ENCODE measurements at regions not wholly inside any gene's neighbourhood (a gene's known extent, or its start where the extent isn't known, plus 50 kb on each side); places are given as distances from the start of the nearest gene placed in this dataset.

DNA sequence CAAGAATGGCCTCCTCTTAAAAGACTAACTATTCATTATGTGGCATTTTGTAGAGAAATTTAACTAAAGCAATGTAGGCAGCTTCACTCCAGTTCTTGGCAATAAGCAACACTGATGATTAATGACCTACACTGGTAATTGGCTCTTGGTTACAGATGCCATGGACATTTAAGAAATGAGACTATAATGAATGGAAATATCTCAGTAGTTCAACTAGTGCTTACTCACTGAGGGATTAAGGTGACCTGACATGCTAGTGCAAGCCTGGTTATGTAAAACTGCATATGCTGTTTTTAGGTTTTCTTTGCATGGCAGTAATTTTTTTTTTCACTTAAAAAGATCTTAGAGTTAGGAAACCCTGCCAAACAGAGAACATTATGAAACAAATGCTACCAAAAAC, 152.7 kb upstream of the AADAT start:
- ChIA-PET POLR2A (no interaction called here), CTCF (no interaction called here)
- intact Hi-C loops (cut with micrococcal nuclease; ENCODE audit: unreplicated experiment), result no loop called here
- H3K4me1 ChIP-seq, result no peaks in the 10 kb centered on the region
- H3K27ac Mint-ChIP-seq (ENCODE audit: unreplicated experiment), result no peak overlapping the region
- no peaks in the 10 kb centered on the region for H3K9me3 ChIP-seq
- DNase-seq, result no peak
- H3K4me3 Mint-ChIP-seq (ENCODE audit: unreplicated experiment), result no peak overlapping the region
- TF ChIP-seq, protein P1, sequence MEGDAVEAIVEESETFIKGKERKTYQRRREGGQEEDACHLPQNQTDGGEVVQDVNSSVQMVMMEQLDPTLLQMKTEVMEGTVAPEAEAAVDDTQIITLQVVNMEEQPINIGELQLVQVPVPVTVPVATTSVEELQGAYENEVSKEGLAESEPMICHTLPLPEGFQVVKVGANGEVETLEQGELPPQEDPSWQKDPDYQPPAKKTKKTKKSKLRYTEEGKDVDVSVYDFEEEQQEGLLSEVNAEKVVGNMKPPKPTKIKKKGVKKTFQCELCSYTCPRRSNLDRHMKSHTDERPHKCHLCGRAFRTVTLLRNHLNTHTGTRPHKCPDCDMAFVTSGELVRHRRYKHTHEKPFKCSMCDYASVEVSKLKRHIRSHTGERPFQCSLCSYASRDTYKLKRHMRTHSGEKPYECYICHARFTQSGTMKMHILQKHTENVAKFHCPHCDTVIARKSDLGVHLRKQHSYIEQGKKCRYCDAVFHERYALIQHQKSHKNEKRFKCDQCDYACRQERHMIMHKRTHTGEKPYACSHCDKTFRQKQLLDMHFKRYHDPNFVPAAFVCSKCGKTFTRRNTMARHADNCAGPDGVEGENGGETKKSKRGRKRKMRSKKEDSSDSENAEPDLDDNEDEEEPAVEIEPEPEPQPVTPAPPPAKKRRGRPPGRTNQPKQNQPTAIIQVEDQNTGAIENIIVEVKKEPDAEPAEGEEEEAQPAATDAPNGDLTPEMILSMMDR (IDR thresholded peaks at IDR 0.05; ENCODE audit: insufficient read depth in 1 of 2, low read depth in 1 of 2, low read length in 1 of 2, severe bottlenecking in 1 of 2, unreplicated experiment in 1 of 2), result no peak
- no peaks in the 10 kb centered on the region for H3K36me3 Mint-ChIP-seq (ENCODE audit: insufficient read depth, unreplicated experiment)
- no peaks in the 10 kb centered on the region for H3K4me1 Mint-ChIP-seq (ENCODE audit: low read depth, unreplicated experiment)
- H3K27me3 ChIP-seq (replicated peaks; ENCODE audit: control insufficient read depth, insufficient read depth, low read length), result no peaks in the 10 kb centered on the region
- no peaks in the 10 kb centered on the region for H3K36me3 ChIP-seq (ENCODE audit: control insufficient read depth, insufficient read depth, low read length)
- BruUV-seq (replicated peaks), result no TSS peak
- H3K4me3 ChIP-seq (ENCODE audit: low read depth, low read length), result no peak overlapping the region
- H3K9me3 Mint-ChIP-seq (ENCODE audit: unreplicated experiment), result no peaks in the 10 kb centered on the region
- H3K27me3 Mint-ChIP-seq (ENCODE audit: insufficient read depth, unreplicated experiment), result peaks cover 3% of the 10 kb centered on the region

DNA sequence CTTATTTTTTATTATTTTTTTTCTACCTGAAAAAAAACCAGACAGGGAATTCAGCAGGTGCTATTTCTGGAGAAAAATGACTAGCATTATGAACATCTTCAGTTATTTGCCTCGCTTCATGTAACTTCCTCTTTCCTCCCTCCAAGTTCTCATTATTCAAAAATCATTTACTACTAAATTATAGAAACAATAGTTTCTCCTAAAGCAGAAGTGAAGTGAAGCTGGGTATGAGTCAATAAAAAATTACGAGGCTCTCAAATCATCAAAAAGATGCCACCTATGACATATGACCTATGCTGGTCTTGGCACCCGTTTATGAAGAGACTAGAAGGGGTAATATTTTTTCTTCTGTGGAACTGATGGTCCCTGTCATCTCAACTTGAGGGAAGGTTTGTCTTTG, 145.0 kb upstream of the AADAT start:
- no peaks in the 10 kb centered on the region for H3K36me3 Mint-ChIP-seq (ENCODE audit: insufficient read depth, unreplicated experiment)
- TF ChIP-seq, protein P1 (IDR thresholded peaks at IDR 0.05; ENCODE audit: insufficient read depth in 1 of 2, low read depth in 1 of 2, low read length in 1 of 2, severe bottlenecking in 1 of 2, unreplicated experiment in 1 of 2), result no peak
- H3K9me3 ChIP-seq, result no peaks in the 10 kb centered on the region
- H3K4me1 ChIP-seq, result no peaks in the 10 kb centered on the region
- no peaks in the 10 kb centered on the region for H3K27me3 ChIP-seq (replicated peaks; ENCODE audit: control insufficient read depth, insufficient read depth, low read length)
- no TSS peak for BruUV-seq (replicated peaks)
- no peaks in the 10 kb centered on the region for H3K36me3 ChIP-seq (ENCODE audit: control insufficient read depth, insufficient read depth, low read length)
- H3K9me3 Mint-ChIP-seq (ENCODE audit: unreplicated experiment), result no peaks in the 10 kb centered on the region
- no peaks in the 10 kb centered on the region for H3K4me1 Mint-ChIP-seq (ENCODE audit: low read depth, unreplicated experiment)
- H3K27ac Mint-ChIP-seq (ENCODE audit: unreplicated experiment), result no peak overlapping the region
- no peak overlapping the region for H3K4me3 ChIP-seq (ENCODE audit: low read depth, low read length)
- intact Hi-C loops (cut with micrococcal nuclease; ENCODE audit: unreplicated experiment), result no loop called here
- H3K27me3 Mint-ChIP-seq (ENCODE audit: insufficient read depth, unreplicated experiment), result peaks cover 3% of the 10 kb centered on the region
- DNase-seq, result no peak
- no peak overlapping the region for H3K4me3 Mint-ChIP-seq (ENCODE audit: unreplicated experiment)
- ChIA-PET CTCF (interaction anchor here (0.6 kb wide), 1 partner anchor 131 kb away, joined by 3 read pairs; no protein-coding TSS in a partner anchor), POLR2A (no interaction called here)

DNA sequence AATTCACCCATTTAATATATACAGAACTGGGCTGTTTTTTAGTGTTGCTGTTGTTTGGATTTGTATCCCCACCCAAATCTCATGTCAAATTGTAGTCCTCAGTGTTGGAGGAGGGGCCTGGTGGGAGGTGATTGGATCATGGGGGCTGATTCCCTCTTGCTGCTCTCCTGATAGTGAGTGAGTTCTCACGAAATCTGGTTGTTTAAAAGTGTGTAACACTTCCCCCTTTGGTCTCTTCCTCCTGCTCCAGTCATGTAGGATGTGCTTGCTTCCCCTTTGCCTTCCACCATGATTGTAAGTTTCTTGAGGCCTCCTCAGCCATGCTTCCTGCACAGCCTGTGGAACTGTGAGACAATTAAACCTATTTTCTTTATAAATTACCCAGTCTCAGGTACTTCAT, 141.6 kb upstream of the AADAT start:
- ChIA-PET CTCF (no interaction called here), POLR2A (no interaction called here)
- no peaks in the 10 kb centered on the region for H3K4me1 Mint-ChIP-seq (ENCODE audit: low read depth, unreplicated experiment)
- peaks cover 2% of the 10 kb centered on the region for H3K27me3 Mint-ChIP-seq (ENCODE audit: insufficient read depth, unreplicated experiment)
- TF ChIP-seq, protein P1 (IDR thresholded peaks at IDR 0.05; ENCODE audit: insufficient read depth in 1 of 2, low read depth in 1 of 2, low read length in 1 of 2, severe bottlenecking in 1 of 2, unreplicated experiment in 1 of 2), result no peak
- Histone ChIP-seq H3K36me3 (ENCODE audit: control insufficient read depth, insufficient read depth, low read length) (no peaks in the 10 kb centered on the region), H3K9me3 (no peaks in the 10 kb centered on the region), H3K4me3 (ENCODE audit: low read depth, low read length) (no peak overlapping the region), H3K4me1 (no peaks in the 10 kb centered on the region), H3K27me3 (replicated peaks; ENCODE audit: control insufficient read depth, insufficient read depth, low read length) (no peaks in the 10 kb centered on the region)
- H3K36me3 Mint-ChIP-seq (ENCODE audit: insufficient read depth, unreplicated experiment), result peaks cover 2% of the 10 kb centered on the region
- intact Hi-C loops (cut with micrococcal nuclease; ENCODE audit: unreplicated experiment), result no loop called here
- H3K27ac Mint-ChIP-seq (ENCODE audit: unreplicated experiment), result no peak overlapping the region
- no peak overlapping the region for H3K4me3 Mint-ChIP-seq (ENCODE audit: unreplicated experiment)
- H3K9me3 Mint-ChIP-seq (ENCODE audit: unreplicated experiment), result no peaks in the 10 kb centered on the region
- BruUV-seq (replicated peaks), result no TSS peak
- no peak for DNase-seq
